LNCaP clone FGC (cell line): ENCODE measurements at regions not wholly inside any gene's neighbourhood (a gene's known extent, or its start where the extent isn't known, plus 50 kb on each side); places are given as distances from the start of the nearest gene placed in this dataset.
"Not testable (repeated sequence)": the region's sequence is repeated elsewhere in the genome, so short reads cannot be mapped to it uniquely, and the experiment has no call there.

Experiments
- DNase-seq: peaks from one replicate; pipeline ENCODE4 v3.0.0-alpha.2; 2011; ENCODE audit warnings: low read depth
- H3K4me3 ChIP-seq: 2 replicates; pipeline ENCODE4 v1.5.1; 2011; ENCODE audit warnings: mild to moderate bottlenecking, low read depth, low read length, control low read depth
- CTCF ChIP-seq: IDR thresholded peaks from 2 replicates; pipeline ENCODE4 v1.5.1; 2012; ENCODE audit warnings: mild to moderate bottlenecking; ENCODE audit not compliant: control insufficient read depth, insufficient read depth; ENCODE audit errors: extremely low read depth

- TF ChIP-seq CTCF, result no peak
- H3K4me3 ChIP-seq, result no peak overlapping the region
- no peak for DNase-seq
Observed at GRCh38 chr12:88834226-88834625, 254.0 kb upstream of the KITLG start.

GRCh38 chr12:88833641-88834116, 253.4 kb upstream of the KITLG start:
- no peak for DNase-seq
- no peak for TF ChIP-seq CTCF
- H3K4me3 ChIP-seq, result no peak overlapping the region

GRCh38 chr12:88828537-88828936, 248.3 kb upstream of the KITLG start:
- not testable (repeated sequence) for H3K4me3 ChIP-seq, DNase-seq

- no peak for DNase-seq
- no peak overlapping the region for H3K4me3 ChIP-seq
- no peak for TF ChIP-seq CTCF
Observed at GRCh38 chr12:88820012-88820411, 239.7 kb upstream of the KITLG start.

- peak; percentile 43 for DNase-seq
- TF ChIP-seq CTCF, result no peak
- peak overlapping the region; percentile 32 for H3K4me3 ChIP-seq
Observed at GRCh38 chr12:88816201-88816600, 235.9 kb upstream of the KITLG start.

- H3K4me3 ChIP-seq, result no peak overlapping the region
- TF ChIP-seq CTCF, result no peak
- no peak for DNase-seq
Observed at GRCh38 chr12:88814779-88815178, 234.5 kb upstream of the KITLG start.

- no peak overlapping the region for H3K4me3 ChIP-seq
- no peak for TF ChIP-seq CTCF
Observed at GRCh38 chr12:88812610-88813009, 232.3 kb upstream of the KITLG start.

More at GRCh38 chr12:88812610-88813009, 232.3 kb upstream of the KITLG start:
- DNase-seq, result no peak
